Stimulated activated effector memory CD8-positive, alpha-beta T cell treated with anti-CD3 and anti-CD28 coated beads, Interleukin-12 subunit alpha, Interleukin-12 subunit beta, amount 100 ng/mL, for 72 hours (primary cell): ENCODE measurements at regions not wholly inside any gene's neighbourhood (a gene's known extent, or its start where the extent isn't known, plus 50 kb on each side); places are given as distances from the start of the nearest gene placed in this dataset.
"Not testable (repeated sequence)": the region's sequence is repeated elsewhere in the genome, so short reads cannot be mapped to it uniquely, and the experiment has no call there.

Source experiments
- ATAC-seq: fragments of 150-1000 bp; cut with Tn5 transposase; 2 replicates; pipeline ENCODE4 v1.10.0; 2021
- DNase-seq, 2 donors: peaks; one replicate each; pipeline ENCODE4 v3.0.0; 2021 to 2022; ENCODE audit warnings: low spot score in 2 of 2
- H3K27ac Mint-ChIP-seq: one replicate; pipeline ENCODE4 v1.8.0; 2022; ENCODE audit warnings: mild to moderate bottlenecking, mixed read lengths
- H3K36me3 Mint-ChIP-seq: one replicate; pipeline ENCODE4 v1.8.0; 2022; ENCODE audit warnings: mild to moderate bottlenecking, mixed read lengths
- H3K4me1 Mint-ChIP-seq: one replicate; pipeline ENCODE4 v1.8.0; 2022; ENCODE audit warnings: mixed read lengths
- H3K4me3 Mint-ChIP-seq: one replicate; pipeline ENCODE4 v1.8.0; 2022; ENCODE audit warnings: mild to moderate bottlenecking, mixed read lengths
- H3K9me3 Mint-ChIP-seq: one replicate; pipeline ENCODE4 v1.8.0; 2022; ENCODE audit warnings: mixed read lengths

DNA sequence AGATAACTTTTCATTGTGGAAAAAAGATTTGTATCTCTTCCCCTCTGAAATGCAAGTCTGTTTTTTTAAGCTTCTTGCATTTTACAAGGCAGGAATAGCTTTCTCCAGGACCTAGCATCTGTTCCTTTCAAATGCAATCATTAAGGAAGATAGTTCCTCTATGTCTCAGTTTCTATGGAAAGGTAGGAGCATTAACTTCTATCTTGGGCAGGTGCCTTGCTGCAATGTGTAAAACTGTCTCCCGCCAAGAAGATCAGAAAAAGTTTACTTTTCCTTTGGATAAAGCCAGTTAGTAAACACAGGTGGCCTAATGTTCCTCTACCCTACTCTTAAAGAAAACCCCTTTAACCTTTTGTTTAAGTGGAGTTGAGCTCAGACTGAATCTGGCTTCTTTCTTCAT is 560.6 kb upstream of the CYLC2 start:
- Mint-ChIP-seq H3K36me3 (no peaks in the 10 kb centered on the region), H3K4me3 (no peak overlapping the region), H3K27ac (no peak overlapping the region), H3K9me3 (peaks cover 3% of the 10 kb centered on the region), H3K4me1 (no peaks in the 10 kb centered on the region)
- ATAC-seq = no peak
- DNase-seq = no peak

DNA sequence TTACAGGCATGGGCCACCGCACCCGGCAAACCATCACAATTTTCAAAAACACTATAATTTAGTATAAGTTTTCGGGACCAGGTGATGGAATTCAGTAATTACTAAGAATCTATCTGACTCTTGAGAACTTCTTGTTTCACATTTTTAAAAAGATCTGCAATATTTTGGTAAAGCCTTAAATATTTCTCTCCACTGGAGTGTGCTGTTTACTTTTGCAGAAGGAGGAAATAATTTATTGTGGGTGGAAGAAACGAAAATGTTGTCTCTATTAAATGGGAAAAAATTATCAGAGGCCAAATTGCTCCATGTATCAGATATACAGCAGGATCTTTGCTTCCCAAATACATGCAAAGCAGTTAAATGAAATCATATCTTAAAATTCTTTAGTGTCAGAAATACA is 566.8 kb upstream of the CYLC2 start:
- DNase-seq (no peak), ATAC-seq (no peak)
- no peak overlapping the region for H3K4me3 Mint-ChIP-seq
- H3K36me3 Mint-ChIP-seq = no peaks in the 10 kb centered on the region
- peaks cover 9% of the 10 kb centered on the region for H3K9me3 Mint-ChIP-seq
- no peak overlapping the region for H3K27ac Mint-ChIP-seq
- no peaks in the 10 kb centered on the region for H3K4me1 Mint-ChIP-seq

DNA sequence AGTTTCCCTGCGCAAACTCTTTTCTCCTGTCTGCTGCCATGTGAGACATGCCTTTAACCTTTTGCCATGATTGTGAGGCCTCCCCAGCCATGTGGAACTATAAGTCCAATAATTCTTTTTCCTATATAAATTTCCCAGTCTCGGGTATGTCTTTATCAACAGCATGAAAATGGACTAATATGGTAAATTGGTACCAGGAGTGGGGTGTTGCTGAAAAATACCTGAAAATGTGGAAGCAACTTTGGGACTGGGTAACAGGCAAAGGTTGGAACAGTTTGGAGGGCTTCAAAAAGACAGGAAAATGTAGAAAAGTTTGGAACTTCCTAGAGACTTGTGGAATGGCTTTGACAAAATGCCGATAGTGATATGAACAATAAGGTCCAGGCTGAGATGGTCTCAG is 578.9 kb upstream of the CYLC2 start:
- peaks cover 12% of the 10 kb centered on the region for H3K9me3 Mint-ChIP-seq
- H3K4me3 Mint-ChIP-seq, DNase-seq, ATAC-seq, H3K4me1 Mint-ChIP-seq, H3K36me3 Mint-ChIP-seq, H3K27ac Mint-ChIP-seq: not testable (repeated sequence)

DNA sequence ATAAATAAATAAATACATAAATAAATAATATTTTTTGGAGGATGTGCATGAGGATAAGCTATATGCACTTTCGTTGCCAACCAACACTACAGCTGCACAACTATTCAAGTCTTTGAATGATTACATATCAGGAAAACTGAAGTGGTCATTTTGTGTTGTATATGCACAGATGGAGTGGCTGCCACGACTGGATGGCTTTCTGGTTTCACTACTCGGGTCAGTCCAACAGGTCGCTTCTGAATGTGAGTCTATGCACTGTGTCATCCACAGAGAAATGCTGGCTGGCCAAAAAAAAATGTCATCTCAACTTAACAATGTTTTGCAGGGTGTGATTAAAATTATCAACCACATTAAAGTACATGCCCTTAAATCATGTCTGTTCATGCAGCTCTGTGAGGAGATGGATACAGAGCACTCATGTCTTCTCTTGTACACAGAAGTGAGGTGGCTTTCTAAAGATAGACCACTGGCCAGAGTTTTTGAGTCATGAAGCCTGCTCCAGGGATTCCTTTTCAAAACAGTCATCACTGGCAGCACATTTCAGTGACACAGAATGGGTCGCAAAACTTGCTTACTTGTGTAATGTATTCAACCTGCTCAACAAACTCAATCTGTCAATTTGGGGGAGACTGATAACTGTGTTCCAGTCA is 589.8 kb upstream of the CYLC2 start:
- Mint-ChIP-seq H3K4me3 (no peak overlapping the region), H3K36me3 (no peaks in the 10 kb centered on the region), H3K9me3 (peaks cover 2% of the 10 kb centered on the region), H3K27ac (no peak overlapping the region), H3K4me1 (no peaks in the 10 kb centered on the region)
- ATAC-seq = no peak
- DNase-seq = no peak

DNA sequence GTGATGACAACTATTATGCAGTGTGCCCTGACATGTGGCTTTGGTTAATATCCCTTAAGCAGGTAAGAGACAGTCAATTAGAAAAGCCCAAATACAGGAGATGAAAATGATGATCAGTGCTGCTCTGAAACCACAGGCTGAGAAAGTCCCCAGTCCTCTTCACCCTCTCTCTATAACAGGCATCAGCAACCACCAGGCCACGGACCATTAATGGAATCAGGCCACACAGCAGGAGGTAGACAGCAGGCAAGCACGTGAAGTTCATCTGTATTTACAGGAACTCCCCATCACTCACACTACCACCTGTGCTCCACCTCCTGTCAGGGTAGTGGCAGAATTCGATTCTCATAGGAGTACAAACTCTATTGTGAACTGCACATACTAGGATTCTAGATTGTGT is 591.6 kb upstream of the CYLC2 start:
- Mint-ChIP-seq H3K27ac (no peak overlapping the region), H3K4me3 (no peak overlapping the region), H3K36me3 (no peaks in the 10 kb centered on the region), H3K4me1 (no peaks in the 10 kb centered on the region), H3K9me3 (peaks cover 9% of the 10 kb centered on the region)
- ATAC-seq (no peak), DNase-seq (no peak)

DNA sequence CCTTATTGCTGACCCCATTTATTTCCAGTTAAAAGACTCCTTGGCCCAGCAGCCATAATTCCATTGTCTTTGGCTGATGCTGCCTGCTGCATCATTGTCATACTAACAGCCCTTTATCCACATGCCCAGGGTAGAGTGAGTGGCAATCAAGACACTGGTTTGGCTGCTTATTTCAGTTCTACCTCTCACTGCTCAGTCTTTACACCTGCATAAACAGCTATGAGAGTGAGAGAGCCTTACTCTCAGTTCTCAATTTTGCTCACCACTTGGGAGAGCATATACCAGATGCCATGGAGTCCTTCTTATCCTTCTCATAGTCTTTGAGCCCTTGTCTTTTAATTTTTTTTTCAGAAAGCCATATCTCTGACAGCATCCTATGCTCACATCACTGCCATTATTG is 596.9 kb upstream of the CYLC2 start:
- ATAC-seq (no peak), DNase-seq (no peak)
- H3K9me3 Mint-ChIP-seq = peaks cover 17% of the 10 kb centered on the region
- H3K4me1 Mint-ChIP-seq = no peaks in the 10 kb centered on the region
- H3K36me3 Mint-ChIP-seq = no peaks in the 10 kb centered on the region
- H3K4me3 Mint-ChIP-seq = no peak overlapping the region
- no peak overlapping the region for H3K27ac Mint-ChIP-seq

DNA sequence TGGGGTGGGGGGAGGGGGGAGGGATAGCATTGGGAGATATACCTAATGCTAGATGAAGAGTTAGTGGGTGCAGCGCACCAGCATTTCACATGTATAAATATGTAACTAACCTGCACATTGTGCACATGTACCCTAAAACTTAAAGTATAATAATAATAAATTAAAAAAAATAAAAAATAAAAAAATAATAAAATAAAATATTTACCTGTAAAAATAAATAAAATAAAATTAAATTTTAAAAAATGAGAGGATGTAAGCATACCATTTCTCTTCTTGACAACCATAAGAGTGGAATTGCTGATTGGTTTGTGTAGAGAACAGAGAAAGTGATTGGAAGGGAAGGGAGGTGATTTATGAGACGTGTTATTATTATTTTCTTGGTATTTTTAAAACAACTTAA is 609.5 kb upstream of the CYLC2 start:
- ATAC-seq, H3K36me3 Mint-ChIP-seq, H3K27ac Mint-ChIP-seq, H3K4me3 Mint-ChIP-seq, DNase-seq, H3K4me1 Mint-ChIP-seq: not testable (repeated sequence)
- H3K9me3 Mint-ChIP-seq = peaks cover 17% of the 10 kb centered on the region

DNA sequence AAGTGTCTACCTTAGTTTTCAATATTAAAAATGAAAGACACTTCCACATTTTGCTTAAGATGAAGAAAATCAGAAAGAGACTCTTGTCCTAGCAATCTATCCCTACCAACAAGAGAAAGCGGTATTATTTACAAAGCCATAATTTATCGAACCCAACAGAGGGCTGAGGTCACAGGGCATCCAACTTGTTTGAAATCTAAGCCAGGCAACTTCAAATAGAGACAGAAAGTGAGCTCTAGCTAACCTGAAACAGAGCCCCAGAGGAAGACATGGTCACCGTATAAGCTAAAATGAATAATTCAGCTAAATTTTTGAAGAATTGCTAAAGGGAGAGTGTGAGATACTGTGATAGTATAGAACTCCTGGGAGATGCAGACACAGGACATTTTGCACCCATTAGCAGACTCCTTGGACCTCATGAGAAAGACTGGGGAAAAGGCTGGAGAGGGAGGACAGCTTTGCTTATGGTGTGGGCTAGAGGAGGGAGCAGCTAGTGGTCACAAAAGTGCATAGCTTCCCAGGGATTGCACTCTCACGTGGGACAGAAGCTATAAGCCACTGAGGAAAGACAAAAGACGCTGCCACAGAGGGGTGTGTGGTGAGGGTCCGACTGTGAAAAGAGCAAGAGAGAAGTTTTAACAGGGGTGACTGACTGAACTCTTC is 624.2 kb upstream of the GRIN3A start:
- no peak overlapping the region for H3K27ac Mint-ChIP-seq
- H3K9me3 Mint-ChIP-seq = peaks cover 2% of the 10 kb centered on the region
- ATAC-seq (no peak), DNase-seq (no peak)
- H3K4me1 Mint-ChIP-seq = no peaks in the 10 kb centered on the region
- H3K36me3 Mint-ChIP-seq = no peaks in the 10 kb centered on the region
- H3K4me3 Mint-ChIP-seq = no peak overlapping the region

DNA sequence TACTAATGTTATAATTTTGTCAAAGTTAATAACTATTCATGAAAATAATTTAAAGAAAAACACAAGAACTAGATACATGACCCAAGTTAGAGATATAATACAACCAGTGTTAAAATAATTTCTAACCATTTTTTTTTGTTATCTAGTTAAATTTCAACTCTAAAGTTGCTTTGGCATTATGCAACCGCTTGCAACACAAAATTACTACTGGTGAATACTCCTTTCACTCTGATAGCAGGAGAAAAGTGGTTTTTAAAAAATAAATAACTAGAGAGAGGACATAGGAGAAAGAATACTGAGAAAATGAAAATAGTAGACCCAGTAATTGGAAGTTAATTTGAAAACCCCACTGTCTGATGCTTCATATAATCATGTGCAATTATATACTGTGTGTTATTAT is 622.4 kb upstream of the GRIN3A start:
- no peak overlapping the region for H3K4me3 Mint-ChIP-seq
- no peaks in the 10 kb centered on the region for H3K36me3 Mint-ChIP-seq
- DNase-seq = no peak
- H3K27ac Mint-ChIP-seq = no peak overlapping the region
- H3K4me1 Mint-ChIP-seq = no peaks in the 10 kb centered on the region
- H3K9me3 Mint-ChIP-seq = peaks cover 9% of the 10 kb centered on the region
- no peak for ATAC-seq

DNA sequence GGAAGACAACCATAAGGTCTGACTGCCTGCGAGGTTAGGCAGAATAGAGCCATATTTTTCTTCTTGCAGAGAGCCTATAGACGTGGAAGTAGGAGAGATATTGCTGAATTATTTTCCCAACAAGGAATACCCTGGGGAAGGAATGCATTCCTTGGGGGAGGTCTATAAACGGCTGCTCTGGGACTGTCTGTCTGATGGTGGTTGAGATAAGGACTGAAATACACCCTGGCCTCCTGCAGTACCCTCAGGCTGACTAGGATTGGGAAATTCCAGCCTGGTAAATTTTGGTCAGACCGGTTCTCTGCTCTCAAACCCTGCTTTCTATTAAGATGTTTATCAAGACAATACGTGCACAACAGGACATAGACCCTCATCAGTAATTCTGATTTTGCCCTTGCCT is 617.5 kb upstream of the GRIN3A start:
- no peak overlapping the region for H3K27ac Mint-ChIP-seq
- H3K36me3 Mint-ChIP-seq = no peaks in the 10 kb centered on the region
- H3K9me3 Mint-ChIP-seq = peaks cover 11% of the 10 kb centered on the region
- DNase-seq (no peak), ATAC-seq (no peak)
- H3K4me3 Mint-ChIP-seq = no peak overlapping the region
- H3K4me1 Mint-ChIP-seq = no peaks in the 10 kb centered on the region

DNA sequence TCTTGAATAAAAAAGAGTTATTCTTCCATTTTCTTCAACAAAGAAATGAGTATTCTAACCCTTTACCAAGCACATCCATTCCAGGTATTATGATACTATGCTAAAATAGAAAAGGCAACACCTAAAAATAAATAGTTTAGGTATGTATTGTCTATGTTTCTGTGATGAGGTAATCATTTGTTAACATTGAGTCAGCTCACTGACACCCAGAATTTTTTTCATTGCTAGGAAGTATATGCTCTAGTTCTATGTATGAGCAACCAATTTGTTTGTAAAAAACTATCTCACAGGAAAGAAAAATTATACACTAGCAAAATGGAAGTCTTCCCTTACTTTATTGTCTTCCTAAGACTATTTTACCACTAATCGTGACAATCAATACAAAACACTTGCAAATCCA is 615.6 kb upstream of the GRIN3A start:
- no peak for ATAC-seq
- no peak for DNase-seq
- H3K4me1 Mint-ChIP-seq = no peaks in the 10 kb centered on the region
- no peaks in the 10 kb centered on the region for H3K36me3 Mint-ChIP-seq
- peaks cover 9% of the 10 kb centered on the region for H3K9me3 Mint-ChIP-seq
- H3K4me3 Mint-ChIP-seq = no peak overlapping the region
- H3K27ac Mint-ChIP-seq = no peak overlapping the region

DNA sequence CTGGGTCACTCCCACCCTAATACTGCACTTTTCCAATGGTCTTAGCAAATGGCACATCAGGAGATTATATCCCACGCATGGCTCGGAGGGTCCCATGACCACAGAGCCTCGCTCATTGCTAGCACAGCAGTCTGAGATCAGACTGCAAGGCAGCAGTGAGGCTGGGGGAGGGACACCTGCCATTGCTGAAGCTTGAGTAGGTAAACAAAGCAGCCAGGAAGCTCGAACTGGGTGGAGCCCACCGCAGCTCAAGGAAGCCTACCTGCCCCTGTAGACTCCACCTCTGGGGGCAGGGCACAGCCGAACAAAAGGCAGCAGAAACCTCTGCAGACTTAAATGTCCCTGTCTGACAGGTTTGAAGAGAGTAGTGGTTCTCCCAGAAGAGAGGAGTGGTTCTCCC is 599.0 kb upstream of the GRIN3A start:
- DNase-seq, ATAC-seq, H3K4me1 Mint-ChIP-seq, H3K36me3 Mint-ChIP-seq, H3K27ac Mint-ChIP-seq, H3K4me3 Mint-ChIP-seq: not testable (repeated sequence)
- H3K9me3 Mint-ChIP-seq = peaks cover 13% of the 10 kb centered on the region

DNA sequence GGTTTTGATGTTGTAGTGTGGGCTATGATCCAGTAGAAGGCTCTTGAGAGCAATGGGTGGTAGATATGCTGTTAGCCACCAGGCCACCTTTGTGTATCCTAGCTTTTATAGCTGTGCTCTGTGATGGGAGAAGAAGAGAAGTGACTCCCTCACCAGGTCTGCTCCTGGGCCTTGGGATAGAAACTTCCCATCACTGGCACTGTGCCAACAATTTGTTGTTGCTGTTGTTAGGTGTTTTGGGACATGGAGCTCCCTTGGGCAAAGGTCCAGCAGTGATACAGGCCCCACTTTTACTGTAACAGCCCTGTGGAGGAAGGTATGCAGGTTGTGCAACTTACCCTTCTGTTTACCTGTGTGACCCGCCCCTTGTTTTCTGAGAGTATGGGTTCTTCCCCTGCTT is 570.9 kb upstream of the GRIN3A start:
- ATAC-seq (no peak), DNase-seq (no peak)
- Mint-ChIP-seq H3K4me3 (no peak overlapping the region), H3K27ac (no peak overlapping the region), H3K9me3 (peaks cover 32% of the 10 kb centered on the region), H3K36me3 (no peaks in the 10 kb centered on the region), H3K4me1 (no peaks in the 10 kb centered on the region)

DNA sequence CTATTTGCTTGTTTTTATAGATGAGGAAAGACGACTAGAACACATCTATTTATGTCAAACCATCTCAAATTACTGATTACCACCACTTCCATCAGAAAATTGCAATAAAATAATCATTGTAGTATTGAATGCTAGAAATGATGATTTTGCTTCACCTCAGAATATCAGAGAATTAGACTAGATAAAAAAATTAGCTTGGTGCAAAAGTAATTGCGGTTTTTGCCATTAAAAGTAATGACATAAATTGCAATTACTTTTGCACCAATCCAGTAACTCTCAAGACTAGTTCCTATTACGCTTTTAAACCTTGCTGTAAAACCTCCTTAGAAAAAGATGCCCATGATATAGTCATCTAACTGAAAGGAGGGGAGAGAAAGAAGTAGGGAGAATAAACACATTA is 556.7 kb upstream of the GRIN3A start:
- DNase-seq (no peak), ATAC-seq (no peak)
- peaks cover 16% of the 10 kb centered on the region for H3K9me3 Mint-ChIP-seq
- H3K27ac Mint-ChIP-seq = no peak overlapping the region
- no peaks in the 10 kb centered on the region for H3K4me1 Mint-ChIP-seq
- no peak overlapping the region for H3K4me3 Mint-ChIP-seq
- no peaks in the 10 kb centered on the region for H3K36me3 Mint-ChIP-seq

DNA sequence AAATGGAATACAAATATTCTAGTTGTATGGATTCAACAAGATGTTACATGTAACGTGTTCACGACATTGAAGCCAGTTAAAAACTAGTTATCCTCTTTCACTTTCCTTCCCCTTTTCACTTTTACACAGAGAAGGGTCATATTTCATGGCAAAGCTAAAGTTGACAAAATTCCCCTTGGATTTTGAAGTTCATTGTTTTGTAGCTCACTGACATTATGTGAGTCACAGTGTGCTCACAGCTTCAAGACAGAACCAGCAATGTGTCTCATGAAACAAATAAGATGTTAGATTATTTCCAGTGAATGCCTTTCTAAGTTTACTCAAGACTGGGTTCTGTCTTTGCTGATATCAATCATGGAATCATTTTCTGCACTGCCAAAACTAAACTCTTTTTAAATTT is 535.5 kb upstream of the GRIN3A start:
- Mint-ChIP-seq H3K4me3 (no peak overlapping the region), H3K9me3 (peaks cover 15% of the 10 kb centered on the region), H3K27ac (no peak overlapping the region), H3K4me1 (no peaks in the 10 kb centered on the region), H3K36me3 (no peaks in the 10 kb centered on the region)
- DNase-seq = no peak
- no peak for ATAC-seq

DNA sequence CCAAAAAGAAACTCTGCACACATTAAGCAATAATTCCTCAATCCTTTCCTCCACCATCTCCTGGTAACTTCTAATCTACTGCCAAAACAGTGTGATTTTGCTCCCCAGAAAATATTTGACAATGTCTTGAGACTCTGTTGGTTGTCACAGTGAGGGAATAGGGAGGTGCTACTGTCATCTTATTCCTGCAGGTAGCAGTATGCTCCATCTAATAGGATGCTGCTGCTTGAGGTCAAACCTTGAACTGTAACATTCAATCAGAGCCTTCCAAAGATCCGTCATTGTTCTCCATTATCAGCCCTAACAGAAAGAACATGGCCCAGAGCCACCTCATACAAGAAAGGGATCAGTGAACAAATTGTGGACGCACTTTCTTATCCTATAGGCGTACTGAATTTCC is 514.7 kb upstream of the GRIN3A start:
- H3K36me3 Mint-ChIP-seq = no peaks in the 10 kb centered on the region
- H3K9me3 Mint-ChIP-seq = peaks cover 9% of the 10 kb centered on the region
- ATAC-seq (no peak), DNase-seq (no peak)
- H3K4me3 Mint-ChIP-seq = no peak overlapping the region
- H3K27ac Mint-ChIP-seq = no peak overlapping the region
- H3K4me1 Mint-ChIP-seq = no peaks in the 10 kb centered on the region
